Right lung (tissue), 2 donors: ENCODE measurements at regions not wholly inside any gene's neighbourhood (a gene's known extent, or its start where the extent isn't known, plus 50 kb on each side); places are given as distances from the start of the nearest gene placed in this dataset.

Experiments used
- DNase-seq, 2 donors: peaks; one replicate each; pipeline ENCODE4 v3.0.0-alpha.2; 2013

DNA sequence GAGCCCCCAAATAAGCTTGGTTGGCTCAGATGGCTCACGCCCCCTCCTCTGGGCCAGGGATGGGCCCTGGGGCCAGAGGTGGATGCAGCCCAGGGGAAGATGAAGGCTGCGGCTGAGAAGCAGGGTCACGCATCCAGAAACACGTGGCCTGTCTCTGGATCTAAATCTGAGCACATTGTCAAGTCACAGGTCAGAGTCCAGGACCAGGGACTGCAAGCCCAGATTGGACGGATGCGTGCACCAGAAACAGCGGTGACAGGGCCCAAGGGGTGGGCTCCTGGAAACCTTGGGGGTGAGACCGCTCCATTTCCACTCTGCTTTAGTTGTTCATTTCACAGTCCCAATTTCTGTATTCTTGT lies 226.2 kb downstream of the ACKR3 start:
- DNase-seq, result no peak

- DNase-seq, result no peak
Measured at GRCh38 chr2:236796236-236796635, 226.6 kb downstream of the ACKR3 start.

- DNase-seq, result no peak
Measured at GRCh38 chr2:236797411-236797810, 227.8 kb downstream of the ACKR3 start.

GRCh38 chr2:236798491-236798890 lies 228.9 kb downstream of the ACKR3 start:
- DNase-seq, result no peak

DNA sequence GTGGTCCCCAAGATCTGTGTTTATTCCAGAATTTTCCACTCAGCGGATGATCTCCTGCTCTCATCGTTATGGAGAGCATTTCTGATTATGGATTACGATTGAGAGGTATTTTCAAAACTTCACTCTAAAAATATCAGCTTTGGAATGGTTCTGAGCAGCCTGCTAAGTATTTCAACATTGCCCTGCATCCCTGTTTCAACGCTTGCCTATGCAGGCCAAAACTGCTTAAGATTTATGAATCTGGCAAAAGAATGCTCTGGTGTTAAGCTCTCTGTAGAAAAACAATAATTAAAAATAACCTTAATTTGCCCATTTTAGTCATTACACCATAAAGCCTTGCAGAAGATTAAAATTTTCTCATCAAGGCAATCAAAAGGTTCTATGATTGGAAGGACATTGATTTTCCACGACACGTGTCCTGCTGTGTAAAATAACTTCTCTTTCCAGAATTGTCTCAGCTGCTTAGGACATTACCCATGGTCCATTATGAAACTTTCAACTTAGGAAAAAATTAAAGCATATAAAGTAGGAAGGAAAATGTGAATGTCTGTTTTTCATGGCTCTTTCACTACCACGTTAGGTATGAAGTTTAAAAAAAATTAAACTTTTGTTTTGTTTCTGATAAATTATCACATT lies 229.9 kb downstream of the ACKR3 start:
- DNase-seq, result no peak

- DNase-seq, result no peak
Measured at GRCh38 chr2:236802862-236803261, 233.2 kb downstream of the ACKR3 start.

DNA sequence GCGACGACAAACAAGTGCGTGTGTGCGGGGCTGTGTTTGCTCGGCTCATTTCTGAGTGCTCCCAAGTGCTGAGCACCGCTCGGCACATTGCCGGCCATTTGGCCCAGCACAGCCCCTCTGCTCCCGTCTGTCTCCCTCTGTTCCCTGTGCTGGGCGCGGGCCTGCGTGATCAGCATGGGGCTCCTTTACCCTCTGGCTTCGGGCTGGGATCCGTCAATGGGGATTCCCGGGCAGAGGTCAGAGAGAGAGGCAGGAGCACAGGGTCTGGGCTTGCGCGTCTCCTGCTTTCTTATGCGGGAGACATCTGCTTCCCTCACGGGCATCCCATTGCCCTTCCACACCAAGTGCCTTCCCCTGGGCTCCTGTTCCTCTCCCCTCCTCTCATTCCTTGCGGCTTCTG lies 234.0 kb downstream of the ACKR3 start:
- DNase-seq, result no peak

DNA sequence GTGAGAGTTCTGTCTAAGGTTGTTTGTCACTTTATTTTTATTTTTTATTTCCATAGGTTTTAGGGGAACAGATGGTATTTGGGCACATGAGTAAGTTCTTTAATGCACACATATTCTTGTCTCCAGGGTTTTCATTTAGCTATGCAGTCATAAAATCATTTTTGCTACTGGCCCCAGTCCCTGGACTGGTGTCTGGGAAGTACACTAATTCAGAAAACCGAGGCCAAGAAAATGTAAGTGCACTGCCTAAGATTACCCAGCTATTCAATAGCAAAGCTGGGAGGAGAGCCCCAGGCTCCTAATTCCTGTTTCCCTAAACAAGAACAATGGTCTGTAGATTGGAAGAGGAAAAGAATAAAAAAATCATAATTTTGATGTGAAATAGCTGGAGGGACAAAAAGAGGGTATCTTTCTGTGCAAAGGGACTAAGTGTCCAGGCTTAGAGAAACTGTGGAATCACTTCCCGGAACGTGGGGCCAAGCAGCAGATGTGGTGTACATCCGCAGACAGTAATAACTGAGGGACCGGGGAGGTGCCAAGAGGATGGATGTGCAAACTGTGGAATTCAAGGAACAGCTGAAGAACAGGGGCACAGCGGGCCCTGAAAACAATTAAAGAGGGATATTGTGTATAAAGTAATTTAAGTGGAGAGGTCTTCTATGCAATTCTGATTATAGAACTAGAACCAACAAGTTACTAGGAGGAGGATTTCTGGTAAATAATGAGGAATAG lies 236.3 kb downstream of the ACKR3 start:
- DNase-seq, result no peak

GRCh38 chr2:236809716-236810115 lies 240.1 kb downstream of the ACKR3 start:
- no peak for DNase-seq

GRCh38 chr2:236811062-236811656 lies 241.5 kb downstream of the ACKR3 start:
- DNase-seq, result no peak

GRCh38 chr2:236813766-236814165 lies 244.1 kb downstream of the ACKR3 start:
- DNase-seq, result no peak

DNA sequence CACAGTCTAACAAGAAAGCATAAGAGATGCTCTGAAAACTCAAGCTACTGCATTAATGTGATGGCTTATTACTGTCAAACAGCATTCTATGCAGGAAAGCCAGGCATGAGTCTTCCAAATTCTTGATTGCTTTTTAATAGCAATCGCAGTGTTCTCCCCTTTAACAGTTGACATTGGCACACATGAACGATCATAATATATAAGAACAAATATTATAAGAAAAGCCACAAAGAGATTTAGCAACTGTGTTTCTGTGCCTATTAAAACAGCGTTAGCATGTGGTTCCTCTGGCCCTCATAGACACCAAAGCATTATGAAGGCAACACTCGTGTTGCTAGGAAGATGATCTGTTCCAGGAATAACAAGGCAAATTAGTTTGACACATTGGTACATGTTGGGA lies 245.0 kb downstream of the ACKR3 start:
- peak; percentile 42 to 57 for DNase-seq

- no peak for DNase-seq
Measured at GRCh38 chr2:236815746-236816145, 246.1 kb downstream of the ACKR3 start.

DNA sequence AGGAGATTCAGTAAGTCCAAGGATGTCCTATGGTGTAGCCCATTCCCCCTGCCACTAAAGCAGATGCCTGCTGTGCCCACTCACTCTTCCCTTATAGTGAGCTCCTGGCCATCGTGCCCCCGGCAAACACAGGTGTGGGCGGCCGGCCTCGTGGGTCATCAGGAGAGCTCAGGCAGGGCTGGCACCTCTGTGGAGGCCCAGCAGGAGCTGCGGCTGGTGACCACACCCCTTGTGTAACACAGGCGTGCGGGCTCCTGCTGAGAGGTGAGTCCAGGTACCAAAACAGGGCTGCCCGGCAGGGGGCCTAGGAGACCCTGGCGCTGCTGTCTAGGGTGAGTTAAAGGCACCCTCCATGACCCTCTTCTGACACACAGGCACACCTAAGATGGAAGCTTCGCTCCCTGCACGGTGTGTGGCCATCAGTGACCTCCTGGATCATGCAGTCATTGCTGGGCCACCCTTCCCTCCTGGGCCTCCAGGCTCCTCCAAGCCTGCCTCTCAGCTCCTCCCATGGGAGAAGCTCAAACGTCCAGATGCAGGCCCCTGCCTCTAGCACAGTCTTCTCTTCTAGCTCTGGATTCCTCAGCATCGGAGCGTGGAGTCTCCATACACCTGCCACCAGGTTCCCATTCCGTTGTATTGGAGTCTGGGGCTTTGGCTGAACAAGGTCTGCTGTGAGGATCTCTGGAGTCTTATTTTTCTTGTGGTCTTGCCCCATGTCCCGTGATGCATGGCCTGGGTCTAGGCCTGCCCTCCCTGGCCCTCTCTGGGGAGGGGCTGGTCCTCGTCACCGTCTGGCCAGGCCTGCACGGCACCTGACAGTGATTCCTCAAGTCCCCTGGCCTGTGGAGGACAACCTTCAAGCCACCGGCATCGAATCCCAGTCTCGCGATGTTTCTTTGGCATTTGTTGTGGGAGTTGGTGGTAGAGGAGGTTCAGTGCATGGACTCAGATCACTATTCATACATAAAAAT lies 246.9 kb downstream of the ACKR3 start:
- no peak for DNase-seq

DNA sequence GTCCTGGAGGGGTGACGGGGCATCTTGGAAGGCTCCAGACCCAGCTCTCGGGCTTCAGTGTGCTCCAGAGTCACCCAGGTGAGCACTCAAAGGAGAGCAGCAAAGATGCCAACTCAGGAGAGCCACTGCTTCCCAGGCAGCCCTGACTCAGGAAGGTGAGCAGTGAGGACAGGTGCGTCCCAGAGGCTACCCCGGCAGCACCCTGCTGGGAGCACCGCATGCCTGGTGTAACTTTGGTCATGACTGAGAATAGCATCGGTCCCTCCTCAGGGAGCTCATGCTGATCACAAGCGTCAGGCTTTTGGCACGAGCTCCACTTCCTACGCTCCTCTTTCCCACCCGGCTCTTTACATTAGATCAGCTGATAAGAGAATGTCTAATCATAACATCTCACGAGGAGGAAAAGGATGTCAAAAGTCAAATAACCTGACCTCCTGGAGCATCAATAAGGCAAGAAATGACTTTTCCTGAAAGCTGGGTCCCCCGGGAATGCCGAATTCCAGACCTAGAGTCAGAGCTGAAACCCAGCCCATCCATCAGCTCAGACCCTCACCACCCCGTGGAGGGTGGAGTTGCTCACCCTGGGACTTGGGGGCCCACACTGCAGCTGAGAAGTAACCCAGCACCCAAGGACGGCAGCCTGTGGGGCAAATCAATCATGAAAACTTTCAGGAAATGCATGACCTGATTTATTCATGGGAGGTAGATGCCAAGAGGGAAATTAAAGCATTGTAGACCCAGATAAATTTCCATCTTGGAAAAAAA lies 248.8 kb downstream of the ACKR3 start:
- DNase-seq, result no peak

- DNase-seq, result no peak
Measured at GRCh38 chr2:236819275-236820002, 249.8 kb downstream of the ACKR3 start.

GRCh38 chr2:236820763-236821344 lies 251.2 kb downstream of the ACKR3 start:
- DNase-seq, result no peak

GRCh38 chr2:236823041-236823629 lies 253.5 kb downstream of the ACKR3 start:
- no peak for DNase-seq

DNA sequence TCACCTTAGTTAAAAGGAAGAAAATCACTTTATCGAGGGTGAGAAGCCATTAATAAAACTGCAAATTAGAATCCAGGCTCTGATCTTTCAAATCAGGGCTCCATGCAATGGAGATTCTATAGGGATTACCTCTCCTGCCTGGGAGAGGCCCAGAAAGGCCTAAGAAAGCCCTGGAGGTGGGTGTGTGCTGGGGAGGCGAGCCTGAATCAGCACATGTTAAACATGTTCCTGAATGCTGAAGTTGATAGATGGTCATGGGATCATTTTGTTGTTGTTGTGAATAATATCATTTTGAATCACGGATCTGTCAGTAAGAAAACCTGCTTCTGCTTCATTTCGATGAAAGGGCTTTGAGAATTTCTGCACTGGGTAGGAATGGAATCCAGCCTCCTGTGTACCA lies 254.3 kb downstream of the ACKR3 start:
- no peak for DNase-seq

DNA sequence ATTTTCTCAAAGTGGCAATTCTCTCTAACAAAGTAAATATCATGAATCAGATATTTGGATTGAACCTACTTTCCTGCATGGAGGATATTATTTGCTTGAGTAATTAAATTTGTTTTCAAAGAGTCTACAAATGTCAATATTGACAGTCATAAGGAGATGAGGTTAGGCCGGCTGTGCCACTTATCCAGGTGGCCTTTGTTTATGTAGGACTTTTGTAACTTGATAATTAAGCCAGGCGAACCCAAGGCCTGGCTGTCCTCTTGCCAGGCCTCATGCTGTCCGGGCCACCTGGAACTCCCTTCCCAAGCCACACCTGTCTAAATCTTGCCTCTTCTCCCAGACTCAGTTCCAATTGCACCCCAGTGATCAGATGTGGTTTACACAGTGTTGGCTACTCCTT lies 255.2 kb downstream of the ACKR3 start:
- no peak for DNase-seq
